ENCODE measurements at regions not wholly inside any gene's neighbourhood (a gene's known extent, or its start where the extent isn't known, plus 50 kb on each side); places are given as distances from the start of the nearest gene placed in this dataset.

DNA sequence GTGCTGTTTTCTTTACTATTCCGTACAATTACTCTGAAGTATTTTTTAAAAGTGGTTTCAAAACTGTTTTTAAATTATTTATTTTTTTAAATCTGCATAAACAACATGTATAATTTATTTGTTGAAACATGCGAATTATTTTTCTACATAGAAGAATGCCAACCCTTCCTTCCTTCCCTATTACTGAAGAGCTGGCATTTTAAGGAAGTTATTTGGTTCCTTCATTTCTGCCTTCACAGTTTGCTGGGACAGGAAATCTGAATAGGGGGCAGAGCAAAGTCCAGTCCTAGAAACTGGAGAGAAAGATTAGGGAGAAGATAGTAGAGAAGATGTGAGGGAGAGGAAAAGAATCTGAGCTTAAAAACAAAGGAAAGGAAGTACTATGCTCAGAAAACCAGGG lies 146.7 kb upstream of the ACVR2A start:
- H3K4me3 ChIP-seq: no peak overlapping the region
- no peaks in the 10 kb centered on the region for H3K27me3 ChIP-seq
- no peak for TF ChIP-seq POLR2A (IDR thresholded peaks at IDR 0.05)
- TF ChIP-seq, protein P1, sequence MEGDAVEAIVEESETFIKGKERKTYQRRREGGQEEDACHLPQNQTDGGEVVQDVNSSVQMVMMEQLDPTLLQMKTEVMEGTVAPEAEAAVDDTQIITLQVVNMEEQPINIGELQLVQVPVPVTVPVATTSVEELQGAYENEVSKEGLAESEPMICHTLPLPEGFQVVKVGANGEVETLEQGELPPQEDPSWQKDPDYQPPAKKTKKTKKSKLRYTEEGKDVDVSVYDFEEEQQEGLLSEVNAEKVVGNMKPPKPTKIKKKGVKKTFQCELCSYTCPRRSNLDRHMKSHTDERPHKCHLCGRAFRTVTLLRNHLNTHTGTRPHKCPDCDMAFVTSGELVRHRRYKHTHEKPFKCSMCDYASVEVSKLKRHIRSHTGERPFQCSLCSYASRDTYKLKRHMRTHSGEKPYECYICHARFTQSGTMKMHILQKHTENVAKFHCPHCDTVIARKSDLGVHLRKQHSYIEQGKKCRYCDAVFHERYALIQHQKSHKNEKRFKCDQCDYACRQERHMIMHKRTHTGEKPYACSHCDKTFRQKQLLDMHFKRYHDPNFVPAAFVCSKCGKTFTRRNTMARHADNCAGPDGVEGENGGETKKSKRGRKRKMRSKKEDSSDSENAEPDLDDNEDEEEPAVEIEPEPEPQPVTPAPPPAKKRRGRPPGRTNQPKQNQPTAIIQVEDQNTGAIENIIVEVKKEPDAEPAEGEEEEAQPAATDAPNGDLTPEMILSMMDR (IDR thresholded peaks at IDR 0.05): no peak
- H3K4me1 ChIP-seq: no peaks in the 10 kb centered on the region
- no peaks in the 10 kb centered on the region for H3K36me3 ChIP-seq
- intact Hi-C loops (cut with DNase I; ENCODE audit: low total_unique reads): no loop called here
- H3K9me3 ChIP-seq: no peaks in the 10 kb centered on the region
- no peak overlapping the region for H3K27ac ChIP-seq
- no peak for DNase-seq

DNA sequence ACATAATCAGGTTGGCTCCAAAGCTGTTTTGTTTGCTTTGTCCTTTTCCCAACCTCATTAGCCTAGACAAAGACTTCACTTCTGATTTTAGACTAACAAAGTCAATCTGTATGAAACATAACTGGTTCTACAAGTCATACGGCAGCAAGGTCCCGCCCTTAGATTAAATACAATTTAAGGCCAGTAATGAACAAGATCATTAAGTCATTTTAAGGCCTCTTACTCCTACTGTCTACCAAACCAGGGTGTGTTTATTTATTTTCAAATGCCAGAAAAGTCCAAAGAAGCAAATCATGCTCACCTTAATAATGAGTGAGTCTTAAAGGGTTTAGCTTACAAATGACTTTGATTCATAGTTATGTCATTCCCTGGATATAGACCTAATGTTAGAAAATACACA lies 148.4 kb upstream of the ACVR2A start:
- no peak overlapping the region for H3K4me3 ChIP-seq
- intact Hi-C loops (cut with DNase I; ENCODE audit: low total_unique reads): no loop called here
- H3K27me3 ChIP-seq: no peaks in the 10 kb centered on the region
- no peaks in the 10 kb centered on the region for H3K4me1 ChIP-seq
- no peaks in the 10 kb centered on the region for H3K9me3 ChIP-seq
- H3K36me3 ChIP-seq: no peaks in the 10 kb centered on the region
- no peak for TF ChIP-seq POLR2A (IDR thresholded peaks at IDR 0.05)
- TF ChIP-seq, protein P1 (IDR thresholded peaks at IDR 0.05): no peak
- no peak for DNase-seq
- H3K27ac ChIP-seq: no peak overlapping the region

- no peaks in the 10 kb centered on the region for H3K27me3 ChIP-seq
- no peaks in the 10 kb centered on the region for H3K9me3 ChIP-seq
- intact Hi-C loops (cut with DNase I; ENCODE audit: low total_unique reads): no loop called here
- no peak overlapping the region for H3K27ac ChIP-seq
- no peaks in the 10 kb centered on the region for H3K36me3 ChIP-seq
- no peaks in the 10 kb centered on the region for H3K4me1 ChIP-seq
- TF ChIP-seq, protein P1 (IDR thresholded peaks at IDR 0.05): no peak
- TF ChIP-seq POLR2A (IDR thresholded peaks at IDR 0.05): no peak
- no peak overlapping the region for H3K4me3 ChIP-seq
- no peak for DNase-seq
Observed at GRCh38 chr2:147689220-147689909, 155.5 kb upstream of the ACVR2A start.

DNA sequence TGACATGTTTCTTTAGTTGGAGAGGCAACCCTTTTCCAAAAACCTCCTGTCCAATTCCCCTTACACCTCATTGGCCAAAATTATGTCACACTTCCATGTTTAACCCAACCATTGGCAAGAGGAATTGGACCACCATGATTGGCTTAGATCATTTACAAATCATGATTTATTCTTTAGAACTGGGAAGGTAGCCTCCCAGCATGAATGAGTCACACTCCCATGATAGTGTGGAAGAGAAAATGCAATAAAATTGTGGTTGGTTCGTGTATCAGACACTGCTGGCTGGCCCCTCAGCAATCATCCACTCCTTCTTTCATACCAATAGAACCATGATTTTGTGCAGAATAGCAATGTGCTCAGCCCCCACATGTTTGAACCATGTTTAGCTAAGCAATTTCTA lies 156.6 kb upstream of the ACVR2A start:
- no peaks in the 10 kb centered on the region for H3K9me3 ChIP-seq
- no peak for DNase-seq
- no peaks in the 10 kb centered on the region for H3K27me3 ChIP-seq
- no peak for TF ChIP-seq POLR2A (IDR thresholded peaks at IDR 0.05)
- TF ChIP-seq, protein P1 (IDR thresholded peaks at IDR 0.05): no peak
- intact Hi-C loops (cut with DNase I; ENCODE audit: low total_unique reads): no loop called here
- no peaks in the 10 kb centered on the region for H3K4me1 ChIP-seq
- H3K27ac ChIP-seq: no peak overlapping the region
- no peak overlapping the region for H3K4me3 ChIP-seq
- H3K36me3 ChIP-seq: no peaks in the 10 kb centered on the region

GRCh38 chr2:147686365-147686764 lies 158.5 kb upstream of the ACVR2A start:
- Histone ChIP-seq H3K4me3 (no peak overlapping the region), H3K27me3 (no peaks in the 10 kb centered on the region), H3K9me3 (no peaks in the 10 kb centered on the region), H3K27ac (no peak overlapping the region), H3K36me3 (no peaks in the 10 kb centered on the region), H3K4me1 (no peaks in the 10 kb centered on the region)
- no peak for DNase-seq
- TF ChIP-seq, protein P1 (IDR thresholded peaks at IDR 0.05): no peak
- no peak for TF ChIP-seq POLR2A (IDR thresholded peaks at IDR 0.05)
- intact Hi-C loops (cut with DNase I; ENCODE audit: low total_unique reads): no loop called here

Data from uterus (tissue), 3 donors.